ENCODE measurements at regions not wholly inside any gene's neighbourhood (a gene's known extent, or its start where the extent isn't known, plus 50 kb on each side); places are given as distances from the start of the nearest gene placed in this dataset.

DNA sequence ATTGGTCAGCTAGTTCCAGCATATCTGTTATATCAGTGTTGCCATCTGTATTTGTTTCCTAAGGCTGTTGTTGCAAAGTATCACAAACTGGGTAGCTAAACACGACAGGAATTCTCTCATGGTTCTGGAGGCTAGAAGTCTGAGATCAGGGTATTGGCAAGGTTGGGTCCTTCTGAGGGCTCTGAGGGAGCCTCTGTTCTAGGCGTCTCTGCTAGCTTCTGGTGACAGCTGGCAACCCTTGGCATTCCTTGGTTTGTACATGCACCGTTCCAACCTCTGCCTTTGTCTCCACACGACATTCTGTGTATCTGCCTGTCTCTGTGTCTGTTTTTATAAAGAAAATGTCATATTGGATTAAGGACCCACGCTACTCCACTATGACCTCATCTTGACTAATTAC, 219.9 kb upstream of the NLRP1 start:
- TF ChIP-seq, protein P1, sequence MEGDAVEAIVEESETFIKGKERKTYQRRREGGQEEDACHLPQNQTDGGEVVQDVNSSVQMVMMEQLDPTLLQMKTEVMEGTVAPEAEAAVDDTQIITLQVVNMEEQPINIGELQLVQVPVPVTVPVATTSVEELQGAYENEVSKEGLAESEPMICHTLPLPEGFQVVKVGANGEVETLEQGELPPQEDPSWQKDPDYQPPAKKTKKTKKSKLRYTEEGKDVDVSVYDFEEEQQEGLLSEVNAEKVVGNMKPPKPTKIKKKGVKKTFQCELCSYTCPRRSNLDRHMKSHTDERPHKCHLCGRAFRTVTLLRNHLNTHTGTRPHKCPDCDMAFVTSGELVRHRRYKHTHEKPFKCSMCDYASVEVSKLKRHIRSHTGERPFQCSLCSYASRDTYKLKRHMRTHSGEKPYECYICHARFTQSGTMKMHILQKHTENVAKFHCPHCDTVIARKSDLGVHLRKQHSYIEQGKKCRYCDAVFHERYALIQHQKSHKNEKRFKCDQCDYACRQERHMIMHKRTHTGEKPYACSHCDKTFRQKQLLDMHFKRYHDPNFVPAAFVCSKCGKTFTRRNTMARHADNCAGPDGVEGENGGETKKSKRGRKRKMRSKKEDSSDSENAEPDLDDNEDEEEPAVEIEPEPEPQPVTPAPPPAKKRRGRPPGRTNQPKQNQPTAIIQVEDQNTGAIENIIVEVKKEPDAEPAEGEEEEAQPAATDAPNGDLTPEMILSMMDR (conservative IDR thresholded peaks at IDR 0.05; ENCODE audit: low read length): no peak
- H3K4me3 ChIP-seq (ENCODE audit: low read length): no peak overlapping the region
- no peak for DNase-seq (ENCODE audit: low read depth)

GRCh38 chr17:5809056-5809455, 224.7 kb upstream of the NLRP1 start:
- no peak overlapping the region for H3K4me3 ChIP-seq (ENCODE audit: low read length)
- TF ChIP-seq, protein P1 (conservative IDR thresholded peaks at IDR 0.05; ENCODE audit: low read length): no peak
- DNase-seq (ENCODE audit: low read depth): no peak

DNA sequence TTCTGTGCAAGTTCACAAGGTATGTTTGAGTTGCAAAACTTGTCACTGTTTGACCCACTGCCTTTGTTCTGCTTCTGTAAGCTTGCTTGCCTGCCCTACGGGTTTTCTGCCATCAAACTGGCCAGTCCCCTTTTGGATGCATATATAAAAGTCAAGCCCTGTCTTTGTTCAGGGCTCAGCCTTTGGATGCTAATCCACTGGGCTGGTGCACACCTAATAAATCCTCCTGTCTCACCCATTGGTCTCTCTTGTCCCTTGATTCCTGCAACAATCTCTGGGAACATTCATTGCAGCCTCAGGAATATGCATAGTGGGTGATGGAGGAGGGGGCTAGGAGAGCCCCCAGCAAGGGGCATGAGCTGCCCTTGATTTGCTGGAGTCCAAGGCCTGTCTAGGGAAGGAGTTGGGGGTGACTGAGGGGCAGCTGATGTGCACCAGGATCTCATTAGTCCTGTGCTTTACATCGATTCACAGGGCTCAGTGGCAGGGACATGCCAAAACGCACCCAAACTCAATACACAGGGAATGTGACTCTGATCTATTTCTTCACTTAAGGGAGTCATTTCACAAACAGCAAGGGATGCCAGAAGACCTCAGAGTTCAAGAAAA, 225.4 kb upstream of the NLRP1 start:
- H3K4me3 ChIP-seq (ENCODE audit: low read length): no peak overlapping the region
- TF ChIP-seq, protein P1 (conservative IDR thresholded peaks at IDR 0.05; ENCODE audit: low read length): no peak
- DNase-seq (ENCODE audit: low read depth): no peak

DNA sequence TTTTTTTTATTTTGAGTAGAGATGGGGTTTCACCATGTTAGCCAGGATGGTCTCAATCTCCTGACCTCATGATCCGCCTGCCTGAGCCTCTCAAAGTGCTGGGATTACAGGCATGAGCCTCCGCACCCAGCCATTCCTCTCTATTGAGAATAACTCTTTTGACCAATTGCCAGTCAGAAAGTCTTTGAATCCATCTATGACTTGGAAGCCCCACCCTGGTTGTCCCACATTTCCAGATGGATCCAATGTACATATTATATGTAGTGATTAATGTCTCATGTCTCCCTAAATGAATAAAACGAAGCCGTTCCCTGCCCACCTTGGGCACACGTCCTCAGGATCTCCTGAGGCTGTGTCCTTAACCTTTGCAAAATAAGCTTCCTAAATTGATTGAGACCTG, 228.3 kb upstream of the NLRP1 start:
- H3K4me3 ChIP-seq (ENCODE audit: low read length): no peak overlapping the region
- TF ChIP-seq, protein P1 (conservative IDR thresholded peaks at IDR 0.05; ENCODE audit: low read length): no peak
- no peak for DNase-seq (ENCODE audit: low read depth)

GRCh38 chr17:5813357-5813756, 229.0 kb upstream of the NLRP1 start:
- H3K4me3 ChIP-seq (ENCODE audit: low read length): no peak overlapping the region
- TF ChIP-seq, protein P1 (conservative IDR thresholded peaks at IDR 0.05; ENCODE audit: low read length): no peak
- no peak for DNase-seq (ENCODE audit: low read depth)

- H3K4me3 ChIP-seq (ENCODE audit: low read length): no peak overlapping the region
- DNase-seq (ENCODE audit: low read depth): no peak
- TF ChIP-seq, protein P1 (conservative IDR thresholded peaks at IDR 0.05; ENCODE audit: low read length): no peak
Observed at GRCh38 chr17:5815396-5815795, 231.1 kb upstream of the NLRP1 start.

DNA sequence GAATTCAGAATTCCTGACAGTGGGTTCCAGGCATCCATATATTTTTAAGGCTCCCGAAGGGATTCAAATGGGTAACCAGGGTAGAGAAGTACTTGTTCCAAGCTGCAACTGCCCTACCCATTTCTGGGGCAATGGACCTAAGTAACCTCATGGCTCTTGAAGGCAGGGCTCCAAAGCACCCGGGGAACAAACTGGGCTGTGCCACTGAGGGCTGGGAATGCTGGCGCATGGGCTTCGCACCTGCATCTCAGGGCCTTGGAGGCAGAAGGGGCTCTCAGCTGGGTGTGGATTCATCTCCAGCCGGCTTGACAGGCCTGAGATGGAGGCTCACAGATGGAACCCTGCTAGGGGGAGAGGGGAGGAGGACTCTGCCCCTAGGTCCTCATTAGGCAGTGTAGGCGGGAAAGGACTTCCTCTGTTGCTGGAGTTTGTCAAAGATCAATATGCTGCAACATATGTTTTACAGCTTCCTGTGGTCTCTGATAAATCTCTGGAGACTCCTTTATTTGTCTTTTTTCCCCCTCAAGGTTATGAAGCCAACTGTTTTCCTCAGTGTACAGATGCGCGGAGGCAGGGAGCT, 232.3 kb upstream of the NLRP1 start:
- DNase-seq (ENCODE audit: low read depth): no peak
- TF ChIP-seq, protein P1 (conservative IDR thresholded peaks at IDR 0.05; ENCODE audit: low read length): no peak
- H3K4me3 ChIP-seq (ENCODE audit: low read length): no peak overlapping the region

Measured in AG10803 (cell line).